Peyer's patch (tissue), 4 donors: ENCODE measurements at regions not wholly inside any gene's neighbourhood (a gene's known extent, or its start where the extent isn't known, plus 50 kb on each side); places are given as distances from the start of the nearest gene placed in this dataset.

Source experiments
- CTCF ChIP-seq, 6 experiments: fragments of 450-650 bp in 4 of 6; fragments of 200-600 bp in 2 of 6; sonication (generic) in 1 of 6; IDR thresholded peaks; one replicate each; pipeline ENCODE4 v1.5.1; 2017 to 2019; ENCODE audit warnings: antibody characterized with exemption in 6 of 6, mild to moderate bottlenecking in 3 of 6, moderate library complexity in 1 of 6
- POLR2A ChIP-seq, 2 donors: fragments of 450-650 bp; IDR thresholded peaks; one replicate each; pipeline ENCODE4 v1.5.1; 2017; ENCODE audit warnings: antibody characterized with exemption in 2 of 2, mild to moderate bottlenecking in 2 of 2, moderate library complexity in 2 of 2

GRCh38 chr17:77566566-77567138, 391.9 kb upstream of the TNRC6C start:
- TF ChIP-seq POLR2A (IDR thresholded peaks at IDR 0.05) (no peak), CTCF (IDR thresholded peaks at IDR 0.05) (no peak)
